G401 (cell line): ENCODE measurements at regions not wholly inside any gene's neighbourhood (a gene's known extent, or its start where the extent isn't known, plus 50 kb on each side); places are given as distances from the start of the nearest gene placed in this dataset.
"Not testable (repeated sequence)": the region's sequence is repeated elsewhere in the genome, so short reads cannot be mapped to it uniquely, and the experiment has no call there.

Experiments used
- DNase-seq: peaks from one replicate; pipeline ENCODE4 v3.0.0-alpha.2; 2015; ENCODE audit warnings: low spot score
- in situ Hi-C: cut with HindIII; loops from 2 replicates; pipeline ENCODE4 v1.10.0; 2016; ENCODE audit warnings: low sequenced_read_pairs, mixed read lengths

DNA sequence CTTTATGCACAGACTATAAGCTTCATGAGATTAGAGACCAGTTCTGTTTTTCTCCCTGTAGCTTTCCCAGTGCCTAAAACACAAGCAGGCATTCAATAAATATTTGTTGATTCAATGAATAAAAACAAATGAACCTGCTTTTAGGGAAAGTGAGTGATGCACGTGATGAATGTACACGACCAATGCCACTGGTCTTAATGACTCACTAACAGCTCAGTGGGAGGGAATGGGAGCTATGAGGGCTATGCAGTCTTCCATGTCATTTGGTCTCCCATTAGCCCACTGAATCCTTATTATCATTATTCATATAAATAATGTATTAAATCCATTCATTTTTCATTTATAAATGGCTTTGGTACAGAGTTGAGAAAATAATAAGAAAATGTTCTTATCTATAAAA is 247.4 kb downstream of the FBXO8 start:
- in situ Hi-C loops = no loop called here

DNA sequence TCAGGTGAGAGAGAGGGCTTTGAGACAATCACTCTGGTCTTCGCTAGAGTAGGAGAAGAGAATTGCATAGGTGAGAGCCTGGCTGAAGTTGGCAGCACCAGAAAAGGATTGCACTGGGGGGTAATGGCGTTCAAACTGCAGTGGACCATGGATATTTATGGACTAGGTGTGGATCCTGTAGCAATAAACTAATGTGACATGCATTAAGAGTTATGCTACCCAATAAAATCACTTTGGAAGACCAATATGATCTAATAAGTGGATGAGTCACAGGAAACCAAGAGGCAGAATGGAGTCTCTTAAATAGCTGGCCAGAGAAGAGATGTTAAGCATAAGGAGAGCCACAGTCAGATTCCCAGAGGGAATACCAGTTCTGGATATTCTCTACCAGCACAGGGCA is 259.8 kb downstream of the FBXO8 start:
- no peak for DNase-seq
- in situ Hi-C loops = no loop called here

More for the DNA sequence above, 247.4 kb downstream of the FBXO8 start:
- no peak for DNase-seq

DNA sequence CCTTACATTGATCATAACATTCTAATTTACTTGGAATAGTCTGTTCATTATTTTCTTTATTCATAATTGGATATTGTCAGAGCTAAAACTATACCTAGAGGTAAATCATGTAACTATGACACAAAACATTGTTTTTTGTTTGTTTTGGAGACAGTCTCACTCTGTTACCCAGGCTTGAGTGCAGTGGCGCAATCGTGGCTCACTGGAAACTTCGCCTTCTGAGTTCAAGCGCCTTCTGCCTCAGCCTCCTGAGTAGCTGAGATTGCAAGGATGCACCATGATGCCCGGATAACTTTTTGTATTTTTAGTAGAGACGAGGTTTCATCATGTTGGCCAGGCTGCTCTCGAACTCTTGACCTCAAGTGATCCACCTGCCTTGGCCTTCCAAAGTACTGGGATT is 265.2 kb downstream of the FBXO8 start:
- in situ Hi-C loops = no loop called here
- DNase-seq = no peak

DNA sequence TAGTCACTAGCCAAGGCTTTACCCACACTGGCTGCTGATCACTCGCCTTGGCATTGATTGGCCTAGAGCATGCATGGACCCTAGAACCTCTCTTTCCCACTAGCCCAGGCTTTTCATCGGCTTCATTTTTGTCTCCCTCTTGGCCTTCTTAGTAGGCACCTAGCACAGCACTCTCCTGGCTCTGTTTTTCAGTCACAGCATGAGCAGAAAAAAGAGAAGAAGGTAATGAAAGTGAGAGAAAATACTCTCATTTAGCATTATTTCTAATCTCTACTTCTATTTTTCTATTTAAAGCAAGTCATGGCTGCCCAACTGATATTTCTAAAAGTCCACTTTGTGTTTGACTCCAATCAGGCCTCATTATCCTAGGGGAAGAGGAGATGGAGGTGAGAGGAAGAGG is 267.2 kb downstream of the FBXO8 start:
- DNase-seq = no peak
- in situ Hi-C loops = no loop called here

DNA sequence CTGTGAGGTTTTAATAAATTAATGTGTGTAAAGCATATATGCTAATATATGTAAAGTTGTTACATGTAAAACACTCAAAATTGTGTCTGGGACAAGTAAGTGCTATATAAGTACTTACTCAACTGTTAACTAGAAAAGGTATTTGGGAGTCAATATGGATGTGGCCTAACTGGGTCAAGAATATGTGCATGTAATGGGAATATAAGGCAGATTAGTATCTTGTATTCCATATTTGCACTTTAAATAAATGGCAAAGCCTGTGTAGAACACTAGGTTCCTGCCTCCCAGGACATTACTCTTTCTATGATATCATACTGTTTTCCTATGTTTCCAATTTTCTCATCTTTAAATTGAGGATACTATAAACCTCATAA is 270.6 kb downstream of the FBXO8 start:
- in situ Hi-C loops = no loop called here
- DNase-seq = no peak

DNA sequence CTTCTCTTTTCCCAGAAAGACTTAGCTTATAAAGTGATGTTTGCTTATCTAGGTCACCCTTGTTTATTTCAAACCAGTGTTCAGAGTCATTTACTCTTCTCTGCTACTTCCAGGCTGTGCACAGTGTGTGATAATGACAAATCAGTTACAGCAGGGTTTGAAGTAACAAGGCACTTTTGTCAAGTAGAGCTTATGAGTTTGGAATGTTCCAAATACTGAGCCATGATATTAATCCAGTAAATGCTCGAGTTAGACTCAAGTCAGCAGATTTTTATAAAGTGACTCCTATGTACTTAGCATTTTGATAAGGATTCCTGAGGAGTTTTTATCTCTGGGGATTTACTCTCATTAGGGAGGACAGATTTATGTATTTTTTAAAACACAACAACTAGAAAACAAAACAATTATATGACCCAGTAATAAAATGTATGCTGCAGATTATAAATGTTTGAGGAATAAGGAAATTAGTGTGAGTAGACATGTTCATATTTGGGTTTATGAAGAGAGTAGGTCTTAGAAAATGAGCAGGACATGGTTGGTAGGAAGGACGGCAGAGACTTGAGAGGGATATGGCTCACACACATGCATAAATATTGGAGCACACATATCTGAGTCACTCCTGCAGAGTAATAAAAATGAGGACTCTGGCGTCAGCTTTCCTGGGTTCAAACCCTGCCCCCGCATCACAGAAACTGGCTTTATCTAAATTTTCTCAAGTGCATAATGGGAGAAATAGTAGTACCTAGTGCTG is 271.2 kb downstream of the FBXO8 start:
- DNase-seq = peak; percentile 3
- in situ Hi-C loops = no loop called here

DNA sequence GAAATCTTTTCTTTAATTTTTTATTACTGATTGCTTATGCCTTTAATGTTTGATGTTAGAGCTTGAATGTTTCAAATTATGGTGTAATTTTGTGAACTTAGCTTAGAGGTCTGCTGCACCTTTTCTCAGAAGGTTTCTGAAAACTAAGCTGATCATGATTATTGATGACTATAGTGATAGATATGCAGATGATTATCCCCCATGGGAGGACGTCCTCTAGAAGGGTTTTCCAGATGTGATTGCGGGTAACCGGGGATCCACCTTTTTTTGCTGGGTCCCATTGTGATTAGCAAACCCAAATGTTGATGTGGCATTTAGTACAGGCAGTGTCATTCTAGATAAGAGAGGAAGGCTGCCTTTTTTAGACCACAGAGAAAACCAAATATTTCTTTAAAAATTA is 272.9 kb downstream of the FBXO8 start:
- DNase-seq = no peak
- in situ Hi-C loops = no loop called here

DNA sequence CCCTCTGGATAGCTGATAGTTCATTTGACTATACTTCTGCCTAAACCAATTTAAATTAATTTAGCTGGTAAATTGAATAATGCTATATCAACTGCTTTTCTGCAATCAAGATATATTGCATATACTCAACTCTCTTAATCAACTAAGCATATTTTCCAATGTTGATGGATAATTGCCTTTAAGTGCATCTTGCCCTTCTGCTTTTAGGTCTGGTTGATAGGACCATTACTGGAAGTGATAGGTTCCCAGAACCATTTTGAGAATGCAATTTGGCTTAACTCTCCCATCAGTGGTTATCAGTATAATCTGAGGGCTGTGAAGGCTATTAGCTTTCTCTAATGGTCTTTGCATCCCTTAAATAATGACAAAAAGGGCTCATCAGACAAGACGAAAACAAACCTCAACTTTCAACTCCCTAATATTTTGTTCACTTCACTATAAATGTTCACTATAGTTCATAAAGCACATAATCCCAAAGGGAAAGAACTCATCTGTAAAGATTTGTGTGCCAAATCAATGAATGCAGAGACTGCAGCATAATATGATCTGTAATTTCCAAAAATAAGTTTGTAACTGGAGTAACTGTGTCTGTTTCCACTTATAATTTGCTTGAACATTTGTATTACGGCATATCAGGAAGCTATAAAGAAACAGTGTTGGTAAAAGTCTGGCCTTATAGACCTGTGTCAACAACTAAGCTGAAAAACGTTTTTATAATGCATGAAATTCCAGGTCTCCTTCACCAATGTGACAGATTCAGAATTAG is 273.6 kb downstream of the FBXO8 start:
- in situ Hi-C loops = no loop called here

DNA sequence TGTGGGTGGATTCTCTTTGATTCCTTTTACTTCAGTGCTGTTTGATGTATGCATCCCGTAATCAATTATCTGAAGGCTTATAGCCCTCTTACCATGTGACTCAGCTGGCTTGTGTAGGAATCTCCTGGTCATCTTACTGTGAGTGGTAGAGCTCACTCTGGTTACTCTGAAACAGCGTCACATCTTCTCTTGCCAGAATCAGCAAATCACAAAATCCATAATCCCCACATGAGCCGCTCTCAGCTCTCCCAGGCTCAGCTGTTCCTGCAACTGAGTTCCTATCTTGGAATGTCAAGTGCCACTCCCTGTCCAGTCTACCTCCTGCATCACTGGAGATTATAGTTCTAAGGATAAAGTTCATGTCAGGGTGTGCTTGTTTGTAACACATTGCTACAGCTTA is 278.0 kb downstream of the FBXO8 start:
- DNase-seq = no peak
- in situ Hi-C loops = no loop called here

More for the DNA sequence above, 273.6 kb downstream of the FBXO8 start:
- DNase-seq = no peak

DNA sequence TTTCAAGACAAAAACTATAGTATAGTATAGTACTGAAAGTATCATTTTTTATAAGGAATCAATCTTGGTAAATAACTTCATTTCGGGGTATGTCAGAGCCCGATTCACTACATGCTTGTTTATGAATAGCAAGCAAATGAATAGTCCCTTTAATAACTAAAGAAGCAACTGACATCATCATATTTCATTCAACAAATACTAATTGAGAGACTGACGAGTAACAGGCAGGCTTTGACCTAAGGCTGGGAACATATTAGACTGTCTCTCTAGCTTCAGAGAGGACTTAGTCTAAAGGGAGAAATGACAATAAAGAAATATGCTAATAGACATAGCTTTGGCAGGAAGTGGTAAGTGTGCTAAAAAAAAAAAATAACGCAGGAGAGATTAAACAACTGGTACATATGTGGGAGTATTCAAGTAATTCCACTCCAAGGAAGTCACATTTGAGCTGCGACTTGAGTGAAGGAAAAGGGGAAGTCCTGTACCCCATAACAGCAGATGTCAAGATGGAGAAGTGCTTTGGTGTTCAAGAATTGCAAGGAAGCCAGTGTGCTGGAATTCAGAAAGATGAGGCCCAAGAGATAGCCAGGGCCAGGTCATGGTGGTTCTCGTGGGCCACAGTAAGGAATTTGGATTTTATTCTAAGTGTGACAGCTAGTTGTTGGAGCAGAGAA is 284.9 kb downstream of the FBXO8 start:
- DNase-seq = no peak
- in situ Hi-C loops = no loop called here

DNA sequence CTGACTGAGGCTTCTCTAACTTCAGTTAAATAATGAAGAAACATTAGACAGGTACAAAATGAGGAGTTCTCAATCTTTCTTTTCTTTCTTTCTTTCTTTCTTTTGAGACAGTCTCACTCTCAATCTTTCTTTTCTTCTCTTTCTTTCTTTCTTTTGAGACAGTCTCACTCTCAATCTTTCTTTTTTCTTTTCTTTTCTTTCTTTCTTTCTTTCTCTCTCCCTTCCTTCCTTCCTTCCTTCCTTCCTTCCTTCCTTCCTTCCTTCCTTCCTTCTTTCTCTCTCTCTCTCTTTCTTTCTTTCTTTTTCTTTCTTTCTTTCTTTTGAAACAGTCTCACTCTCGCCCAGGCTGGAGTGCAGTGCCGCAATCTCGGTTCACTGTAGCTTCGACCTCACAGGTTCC is 287.7 kb downstream of the FBXO8 start:
- DNase-seq, in situ Hi-C loops: not testable (repeated sequence)

DNA sequence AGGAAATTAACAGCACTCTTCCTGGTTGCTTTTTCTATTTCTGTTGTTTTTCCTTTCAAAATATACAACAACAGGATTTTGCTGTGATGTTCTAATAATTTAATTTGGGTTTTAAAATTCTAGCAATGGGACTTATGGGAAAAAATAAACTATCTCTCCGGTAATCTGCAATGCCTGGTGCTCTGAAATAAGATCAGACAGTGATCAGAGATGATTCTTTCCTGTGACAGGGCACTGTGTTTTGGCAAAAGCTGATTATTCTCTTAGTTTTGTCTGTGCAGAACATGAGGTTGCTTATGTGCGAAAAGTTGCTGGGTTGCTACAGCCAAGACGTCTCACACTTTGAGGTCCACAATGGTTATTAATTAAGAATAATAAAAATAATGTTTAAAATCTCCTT is 291.7 kb downstream of the FBXO8 start:
- DNase-seq = no peak
- in situ Hi-C loops = no loop called here

DNA sequence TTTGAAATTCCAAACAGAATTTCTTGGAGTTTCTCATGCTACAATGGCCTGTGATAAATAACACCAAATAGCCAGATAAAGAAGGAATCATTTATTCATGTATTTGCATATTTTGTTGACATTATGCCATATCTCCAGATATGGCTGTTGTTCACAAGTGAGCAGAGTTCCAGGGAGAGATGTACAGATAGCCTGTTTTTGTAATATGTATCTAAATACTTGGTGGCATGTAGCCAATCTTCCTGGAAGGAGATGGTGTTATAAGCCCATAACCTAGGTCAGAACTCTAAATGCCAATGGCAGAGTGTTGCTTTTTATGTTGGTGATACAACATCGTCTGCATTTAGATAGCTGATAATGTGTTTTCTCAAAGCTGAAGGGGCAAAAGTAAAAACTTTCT is 292.2 kb downstream of the FBXO8 start:
- DNase-seq = no peak
- in situ Hi-C loops = no loop called here

DNA sequence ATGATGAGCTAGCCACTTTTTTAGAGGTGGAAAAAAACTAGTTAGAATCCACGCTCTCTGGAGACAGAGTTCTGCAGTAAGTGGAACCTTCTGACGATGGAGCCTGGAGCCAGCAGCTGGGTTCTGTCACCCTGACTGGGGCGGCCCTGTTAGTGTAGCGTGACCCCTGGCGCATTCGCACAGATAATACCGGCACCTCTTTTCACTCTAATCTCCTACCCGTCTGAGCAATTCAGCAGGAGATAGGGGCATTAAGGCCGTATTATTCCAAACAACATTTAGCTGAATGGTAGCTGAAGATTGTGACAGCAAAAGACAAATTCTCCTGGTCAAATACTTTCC is 292.6 kb downstream of the FBXO8 start:
- no peak for DNase-seq
- in situ Hi-C loops = no loop called here

DNA sequence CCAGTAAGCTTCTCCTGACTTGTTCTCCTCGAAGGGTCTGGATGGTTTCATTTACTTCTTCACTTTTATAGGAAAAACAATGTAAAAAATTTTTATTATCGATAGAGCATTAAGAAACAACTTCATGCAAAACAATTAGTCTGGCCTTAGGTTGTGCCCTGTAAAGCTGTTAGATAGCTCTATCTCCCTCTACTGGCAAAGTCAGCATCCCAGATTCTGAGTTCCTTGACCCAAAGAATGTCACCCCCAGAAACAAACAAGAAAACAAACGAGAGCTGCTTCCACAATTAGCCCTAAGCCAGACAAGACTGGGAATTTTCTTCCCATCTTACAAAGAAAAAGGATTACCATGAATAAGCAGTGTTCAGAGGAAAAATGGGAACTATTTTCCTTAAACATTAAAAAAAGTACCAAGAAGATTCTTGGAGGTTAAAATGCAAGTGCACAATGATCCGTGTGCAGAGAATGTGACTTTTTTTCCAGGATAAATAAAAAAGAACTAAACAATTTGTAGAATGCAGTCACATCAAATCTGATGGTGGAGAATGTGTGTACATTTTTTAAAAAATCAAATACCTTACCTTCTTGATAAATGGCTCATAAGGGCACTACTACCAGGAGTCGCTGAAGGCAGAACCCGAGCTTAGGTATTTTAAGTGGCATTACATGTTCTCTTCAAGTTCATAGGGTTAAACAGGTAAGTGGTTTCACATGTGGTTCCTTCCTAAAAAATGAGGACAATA is 293.2 kb downstream of the FBXO8 start:
- in situ Hi-C loops = no loop called here
- DNase-seq = peak; percentile 7

DNA sequence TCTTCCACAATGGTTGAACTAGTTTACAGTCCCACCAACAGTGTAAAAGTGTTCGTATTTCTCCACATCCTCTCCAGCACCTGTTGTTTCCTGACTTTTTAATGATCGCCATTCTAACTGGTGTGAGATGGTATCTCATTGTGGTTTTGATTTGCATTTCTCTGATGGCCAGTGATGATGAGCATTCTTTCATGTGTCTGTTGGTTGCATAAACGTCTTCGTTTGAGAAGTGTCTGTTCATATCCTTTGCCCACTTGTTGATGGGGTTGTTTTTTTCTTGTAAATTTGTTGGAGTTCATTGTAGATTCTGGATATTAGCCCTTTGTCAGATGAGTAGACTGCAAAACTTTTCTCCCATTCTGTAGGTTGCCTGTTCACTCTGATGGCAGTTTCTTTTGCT is 319.9 kb downstream of the FBXO8 start:
- DNase-seq, in situ Hi-C loops: not testable (repeated sequence)

DNA sequence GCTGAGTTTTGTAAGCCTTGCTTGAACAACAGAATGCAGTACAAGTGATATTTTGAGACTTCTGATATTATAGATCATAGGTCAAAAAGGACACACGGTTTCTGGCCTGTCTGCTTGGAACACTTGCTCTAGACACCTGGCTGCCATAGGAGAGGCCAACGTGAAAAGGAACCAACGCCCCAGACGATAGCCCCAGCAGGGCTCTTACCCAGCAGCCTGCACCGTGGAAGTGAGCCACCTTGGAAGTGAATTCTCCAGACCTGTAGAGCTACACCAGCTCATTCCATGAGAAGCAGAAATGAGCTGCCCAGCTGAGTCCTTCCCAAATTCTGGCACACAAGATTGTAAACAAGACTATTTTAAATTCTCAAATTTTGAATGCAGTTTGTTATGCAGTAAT is 323.1 kb downstream of the FBXO8 start:
- no peak for DNase-seq
- in situ Hi-C loops = no loop called here

DNA sequence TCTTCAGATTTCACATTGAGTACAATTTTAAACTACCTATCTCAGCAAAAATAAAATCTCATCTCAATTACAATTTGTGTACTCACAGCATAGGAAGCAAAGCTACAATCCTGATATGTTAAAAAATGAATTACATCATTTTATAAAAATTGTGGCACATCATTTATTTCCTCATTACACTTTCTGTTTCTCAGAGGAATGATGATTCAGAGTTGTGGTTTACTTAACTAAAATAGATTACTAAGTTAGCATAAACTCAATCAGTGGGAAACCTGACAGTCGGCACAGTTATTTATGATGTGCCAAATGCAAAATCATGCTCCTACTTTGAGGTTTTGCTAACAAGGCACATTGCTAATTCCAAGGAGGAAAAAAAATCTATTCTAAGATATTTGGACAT is 325.0 kb downstream of the FBXO8 start:
- in situ Hi-C loops = no loop called here

DNA sequence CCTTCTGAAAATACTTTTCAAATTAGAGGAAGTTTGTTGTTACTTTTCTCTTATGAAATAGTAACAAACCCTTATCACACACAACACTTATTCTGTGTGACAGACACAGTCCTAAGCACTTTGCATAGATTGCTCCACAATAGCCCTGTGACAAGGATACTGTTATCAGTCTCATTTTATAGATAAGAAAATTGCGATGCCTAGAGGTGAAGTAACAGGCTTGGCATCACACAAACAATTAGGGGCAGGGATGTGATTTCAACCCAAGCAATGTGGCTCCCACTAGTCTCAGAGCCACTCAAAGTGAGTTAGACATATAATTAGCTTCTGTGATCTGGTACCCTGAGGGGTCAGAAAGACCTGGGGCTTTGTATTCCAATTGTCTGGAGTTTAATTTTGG is 339.9 kb downstream of the FBXO8 start:
- no peak for DNase-seq
- in situ Hi-C loops = no loop called here

More for the DNA sequence above, 325.0 kb downstream of the FBXO8 start:
- no peak for DNase-seq

DNA sequence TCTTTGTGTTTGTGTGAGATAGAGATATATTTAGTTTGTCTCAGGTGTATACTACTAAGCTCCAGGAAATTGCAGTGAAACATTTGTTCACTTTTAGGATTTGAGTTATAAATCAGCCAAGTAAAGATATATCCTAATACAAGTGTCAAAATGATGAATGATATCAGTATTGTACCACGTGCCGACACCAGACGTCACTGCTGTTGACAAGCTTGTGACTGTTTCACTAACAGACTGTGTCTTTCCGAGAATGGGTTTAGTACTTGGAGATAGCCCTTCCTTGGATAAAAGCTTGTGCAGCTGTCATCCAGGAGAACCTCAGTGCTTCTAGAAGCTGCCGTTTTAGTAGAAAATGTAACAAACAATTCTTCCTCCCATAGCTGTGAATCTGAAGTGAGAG is 343.3 kb downstream of the FBXO8 start:
- no peak for DNase-seq
- in situ Hi-C loops = no loop called here
